ENCODE measurements at regions not wholly inside any gene's neighbourhood (a gene's known extent, or its start where the extent isn't known, plus 50 kb on each side); places are given as distances from the start of the nearest gene placed in this dataset.

- Histone ChIP-seq H3K27me3 (ENCODE audit: low read depth, low read length) (no peaks in the 10 kb centered on the region), H3K4me3 (ENCODE audit: low read length) (peak overlapping the region; percentile 95), H3K9me3 (ENCODE audit: insufficient read depth, low read length) (peaks cover 3% of the 10 kb centered on the region; the same call in 1 of the 2 replicates), H3K4me1 (ENCODE audit: low read length) (peaks cover 16% of the 10 kb centered on the region), H2AFZ (ENCODE audit: low read depth, low read length) (no peak overlapping the region), H3K9ac (ENCODE audit: low read length) (peak overlapping the region; percentile 99), H3K4me2 (ENCODE audit: low read length) (peak overlapping the region; percentile 75), H3K36me3 (replicated peaks; ENCODE audit: low read depth, low read length) (peaks cover 4% of the 10 kb centered on the region), H3K79me2 (ENCODE audit: low read length) (peaks cover 8% of the 10 kb centered on the region), H4K20me1 (ENCODE audit: insufficient read depth, low read length) (no peaks in the 10 kb centered on the region), H3K27ac (ENCODE audit: low read length) (peak overlapping the region; percentile 100)
- no peak for TF ChIP-seq CTCF (IDR thresholded peaks at IDR 0.05; ENCODE audit: low read depth, low read length)
- no peak for TF ChIP-seq EZH2phosphoT487 (IDR thresholded peaks at IDR 0.05; ENCODE audit: low read depth)
These were observed 110.9 kb downstream of the HFE start for GRCh38 chr6:26197933-26198721.

GRCh38 chr6:26198722-26199056 lies 111.5 kb downstream of the HFE start:
- H3K36me3 ChIP-seq (replicated peaks; ENCODE audit: low read depth, low read length), result peaks cover 4% of the 10 kb centered on the region
- H3K27ac ChIP-seq (ENCODE audit: low read length), result peak overlapping the region; percentile 100
- peak overlapping the region; percentile 95 for H3K4me3 ChIP-seq (ENCODE audit: low read length)
- no peaks in the 10 kb centered on the region for H4K20me1 ChIP-seq (ENCODE audit: insufficient read depth, low read length)
- H3K79me2 ChIP-seq (ENCODE audit: low read length), result peaks cover 8% of the 10 kb centered on the region
- H3K9me3 ChIP-seq (ENCODE audit: insufficient read depth, low read length), result peaks cover 3% of the 10 kb centered on the region; the same call in 1 of the 2 replicates
- peaks cover 16% of the 10 kb centered on the region for H3K4me1 ChIP-seq (ENCODE audit: low read length)
- H2AFZ ChIP-seq (ENCODE audit: low read depth, low read length), result no peak overlapping the region
- no peaks in the 10 kb centered on the region for H3K27me3 ChIP-seq (ENCODE audit: low read depth, low read length)
- H3K9ac ChIP-seq (ENCODE audit: low read length), result peak overlapping the region; percentile 99
- H3K4me2 ChIP-seq (ENCODE audit: low read length), result peak overlapping the region; percentile 75
- TF ChIP-seq CTCF (IDR thresholded peaks at IDR 0.05; ENCODE audit: low read depth, low read length) (no peak), EZH2phosphoT487 (IDR thresholded peaks at IDR 0.05; ENCODE audit: low read depth) (no peak)

- no peaks in the 10 kb centered on the region for H3K27me3 ChIP-seq (ENCODE audit: low read depth, low read length)
- H4K20me1 ChIP-seq (ENCODE audit: insufficient read depth, low read length), result no peaks in the 10 kb centered on the region
- no peak for TF ChIP-seq CTCF (IDR thresholded peaks at IDR 0.05; ENCODE audit: low read depth, low read length)
- TF ChIP-seq EZH2phosphoT487 (IDR thresholded peaks at IDR 0.05; ENCODE audit: low read depth), result no peak
- no peak overlapping the region for H2AFZ ChIP-seq (ENCODE audit: low read depth, low read length)
- peaks cover 8% of the 10 kb centered on the region for H3K79me2 ChIP-seq (ENCODE audit: low read length)
- peak overlapping the region; percentile 95 for H3K4me3 ChIP-seq (ENCODE audit: low read length)
- peaks cover 19% of the 10 kb centered on the region for H3K4me1 ChIP-seq (ENCODE audit: low read length)
- peaks cover 3% of the 10 kb centered on the region; the same call in 1 of the 2 replicates for H3K9me3 ChIP-seq (ENCODE audit: insufficient read depth, low read length)
- peak overlapping the region; percentile 97 for H3K4me2 ChIP-seq (ENCODE audit: low read length)
- H3K36me3 ChIP-seq (replicated peaks; ENCODE audit: low read depth, low read length), result peaks cover 4% of the 10 kb centered on the region
- peak overlapping the region; percentile 100 for H3K27ac ChIP-seq (ENCODE audit: low read length)
- H3K9ac ChIP-seq (ENCODE audit: low read length), result peak overlapping the region; percentile 99
These were observed 112.0 kb downstream of the HFE start for GRCh38 chr6:26199057-26199772.
